ENCODE measurements at regions not wholly inside any gene's neighbourhood (a gene's known extent, or its start where the extent isn't known, plus 50 kb on each side); places are given as distances from the start of the nearest gene placed in this dataset.

GRCh38 chr4:10285028-10285427, 168.4 kb upstream of the WDR1 start:
- H3K27me3 ChIP-seq = no peaks in the 10 kb centered on the region
- TF ChIP-seq POLR2A (IDR thresholded peaks at IDR 0.05) (no peak), POLR2AphosphoS5 (IDR thresholded peaks at IDR 0.05) (no peak), EP300 (IDR thresholded peaks at IDR 0.05) (no peak), CTCF (IDR thresholded peaks at IDR 0.05) (no peak)
- WGBS = 49% methylated on average over 3 of the region's 3 CpGs
- H3K27ac ChIP-seq = no peak overlapping the region
- no peak overlapping the region for H3K4me3 ChIP-seq
- no peak for DNase-seq (ENCODE audit: low spot score in 2 of 2)
- H3K36me3 ChIP-seq = no peaks in the 10 kb centered on the region
- H3K9me3 ChIP-seq = no peaks in the 10 kb centered on the region
- no peaks in the 10 kb centered on the region for H3K4me1 ChIP-seq

- H3K9me3 ChIP-seq = no peaks in the 10 kb centered on the region
- no peak overlapping the region for H3K4me3 ChIP-seq
- DNase-seq (ENCODE audit: low spot score in 2 of 2) = no peak
- H3K4me1 ChIP-seq = no peaks in the 10 kb centered on the region
- H3K27ac ChIP-seq = no peak overlapping the region
- 53% methylated on average over 2 of the region's 2 CpGs for WGBS
- TF ChIP-seq CTCF (IDR thresholded peaks at IDR 0.05) (no peak), POLR2A (IDR thresholded peaks at IDR 0.05) (no peak), EP300 (IDR thresholded peaks at IDR 0.05) (no peak), POLR2AphosphoS5 (IDR thresholded peaks at IDR 0.05) (no peak)
- H3K27me3 ChIP-seq = no peaks in the 10 kb centered on the region
- H3K36me3 ChIP-seq = no peaks in the 10 kb centered on the region
Observed at GRCh38 chr4:10283761-10284160, 167.2 kb upstream of the WDR1 start.

- WGBS = 62% methylated on average over 3 of the region's 3 CpGs
- H3K4me1 ChIP-seq = no peaks in the 10 kb centered on the region
- H3K9me3 ChIP-seq = no peaks in the 10 kb centered on the region
- no peak for TF ChIP-seq CTCF (IDR thresholded peaks at IDR 0.05)
- no peak for TF ChIP-seq POLR2AphosphoS5 (IDR thresholded peaks at IDR 0.05)
- TF ChIP-seq EP300 (IDR thresholded peaks at IDR 0.05) = no peak
- TF ChIP-seq POLR2A (IDR thresholded peaks at IDR 0.05) = no peak
- no peaks in the 10 kb centered on the region for H3K27me3 ChIP-seq
- no peak overlapping the region for H3K4me3 ChIP-seq
- H3K36me3 ChIP-seq = no peaks in the 10 kb centered on the region
- H3K27ac ChIP-seq = no peak overlapping the region
- DNase-seq (ENCODE audit: low spot score in 2 of 2) = no peak
Observed at GRCh38 chr4:10281996-10282395, 165.4 kb upstream of the WDR1 start.

- no peak for DNase-seq (ENCODE audit: low spot score in 2 of 2)
- Histone ChIP-seq H3K36me3 (no peaks in the 10 kb centered on the region), H3K4me1 (no peaks in the 10 kb centered on the region), H3K27ac (no peak overlapping the region), H3K27me3 (no peaks in the 10 kb centered on the region), H3K4me3 (no peak overlapping the region), H3K9me3 (no peaks in the 10 kb centered on the region)
- TF ChIP-seq POLR2AphosphoS5 (IDR thresholded peaks at IDR 0.05) = no peak
- no peak for TF ChIP-seq CTCF (IDR thresholded peaks at IDR 0.05)
- no peak for TF ChIP-seq EP300 (IDR thresholded peaks at IDR 0.05)
- no peak for TF ChIP-seq POLR2A (IDR thresholded peaks at IDR 0.05)
- 91% methylated on average over 7 of the region's 7 CpGs for WGBS
Observed at GRCh38 chr4:10279261-10279660, 162.7 kb upstream of the WDR1 start.

- H3K4me3 ChIP-seq = no peak overlapping the region
- no peaks in the 10 kb centered on the region for H3K27me3 ChIP-seq
- TF ChIP-seq EP300 (IDR thresholded peaks at IDR 0.05) (no peak), POLR2AphosphoS5 (IDR thresholded peaks at IDR 0.05) (no peak)
- H3K9me3 ChIP-seq = no peaks in the 10 kb centered on the region
- no peaks in the 10 kb centered on the region for H3K4me1 ChIP-seq
- no peak overlapping the region for H3K27ac ChIP-seq
- no peak for DNase-seq (ENCODE audit: low spot score in 2 of 2)
- H3K36me3 ChIP-seq = no peaks in the 10 kb centered on the region
- 75% methylated on average over 5 of the region's 5 CpGs for WGBS
Observed at GRCh38 chr4:10278071-10278470, 161.5 kb upstream of the WDR1 start.

- Histone ChIP-seq H3K27ac (no peak overlapping the region), H3K36me3 (no peaks in the 10 kb centered on the region), H3K27me3 (no peaks in the 10 kb centered on the region), H3K4me3 (no peak overlapping the region), H3K4me1 (no peaks in the 10 kb centered on the region), H3K9me3 (no peaks in the 10 kb centered on the region)
- no peak for DNase-seq (ENCODE audit: low spot score in 2 of 2)
- TF ChIP-seq EP300 (IDR thresholded peaks at IDR 0.05) = no peak
- TF ChIP-seq CTCF (IDR thresholded peaks at IDR 0.05) = no peak
- TF ChIP-seq POLR2AphosphoS5 (IDR thresholded peaks at IDR 0.05) = no peak
- no peak for TF ChIP-seq POLR2A (IDR thresholded peaks at IDR 0.05)
- WGBS = 81% methylated on average over 4 of the region's 4 CpGs
Observed at GRCh38 chr4:10276152-10276551, 159.6 kb upstream of the WDR1 start.
